BLaER1 treated with 17β-estradiol and CSF1 and Interleukin-3, amounts not matched to agents 10 nM and 100 nM (cell line): ENCODE measurements at regions not wholly inside any gene's neighbourhood (a gene's known extent, or its start where the extent isn't known, plus 50 kb on each side); places are given as distances from the start of the nearest gene placed in this dataset.

Experiments
- H3K27ac ChIP-seq, 11 experiments: shearing (Covaris generic); formaldehyde crosslinking; 2 replicates each; pipeline ENCODE4 v1.8.1; 2022
- H3K27me3 ChIP-seq, 11 experiments: shearing (Covaris generic); formaldehyde crosslinking; 2 replicates each; pipeline ENCODE4 v1.8.1; 2022
- H3K36me3 ChIP-seq, 11 experiments: shearing (Covaris generic); formaldehyde crosslinking; 2 replicates each; pipeline ENCODE4 v1.8.1; 2022
- H3K4me1 ChIP-seq, 10 experiments: shearing (Covaris generic); formaldehyde crosslinking; 2 replicates each; pipeline ENCODE4 v1.8.1; 2022
- H3K4me2 ChIP-seq, 11 experiments: shearing (Covaris generic); formaldehyde crosslinking; 2 replicates each; pipeline ENCODE4 v1.8.1; 2022
- H3K4me3 ChIP-seq, 10 experiments: shearing (Covaris generic); formaldehyde crosslinking; 2 replicates each; pipeline ENCODE4 v1.8.1; 2022
- H3K9ac ChIP-seq, 11 experiments: shearing (Covaris generic); formaldehyde crosslinking; 2 replicates each; pipeline ENCODE4 v1.8.1; 2022
- H3K9me3 ChIP-seq, 11 experiments: shearing (Covaris generic); formaldehyde crosslinking; replicated peaks in 1 of 11; 2 replicates each; pipeline ENCODE4 v1.8.1; 2022
- H4K20me1 ChIP-seq, 11 experiments: shearing (Covaris generic); formaldehyde crosslinking; 2 replicates each; pipeline ENCODE4 v1.8.1; 2022
- Cebpa-rat ChIP-seq, 11 experiments: shearing (Covaris generic); IDR thresholded peaks; 2 replicates each; pipeline ENCODE4 v1.8.1; 2022

DNA sequence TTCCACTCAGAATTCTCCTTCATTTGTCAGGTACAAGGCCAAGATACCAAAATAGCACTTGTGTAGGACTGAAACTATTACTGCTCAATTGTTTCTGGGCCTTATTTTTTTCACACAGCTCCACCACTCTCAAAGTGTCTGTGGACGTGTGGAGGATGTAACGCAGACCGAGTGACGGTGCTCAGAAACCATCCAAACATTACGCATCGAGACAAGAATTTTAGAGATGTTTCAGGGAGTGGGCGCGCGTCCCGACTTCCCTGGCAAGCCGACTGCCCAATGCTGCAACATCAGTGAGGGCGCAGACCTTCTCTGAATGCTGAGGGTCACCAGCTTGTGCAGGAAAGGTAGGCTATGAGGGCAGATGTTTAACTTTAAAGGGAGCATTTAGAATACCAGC, 108.4 kb downstream of the GATA6 start:
- Histone ChIP-seq H3K4me2 (no peak overlapping the region), H3K27ac (no peak overlapping the region), H3K4me3 (no peak overlapping the region), H4K20me1 (no peaks in the 10 kb centered on the region), H3K27me3 (no peaks in the 10 kb centered on the region), H3K36me3 (no peaks in the 10 kb centered on the region), H3K9me3 (peaks cover 0 to 6% (median 0%) of the 10 kb centered on the region in 11 experiments; a peak in 1 of 22 replicates), H3K4me1 (peaks cover 0 to 14% (median 6%) of the 10 kb centered on the region in 10 experiments; a peak in 12 of 20 replicates), H3K9ac (no peak overlapping the region)
- TF ChIP-seq Cebpa-rat (IDR thresholded peaks at IDR 0.05), result no peak

DNA sequence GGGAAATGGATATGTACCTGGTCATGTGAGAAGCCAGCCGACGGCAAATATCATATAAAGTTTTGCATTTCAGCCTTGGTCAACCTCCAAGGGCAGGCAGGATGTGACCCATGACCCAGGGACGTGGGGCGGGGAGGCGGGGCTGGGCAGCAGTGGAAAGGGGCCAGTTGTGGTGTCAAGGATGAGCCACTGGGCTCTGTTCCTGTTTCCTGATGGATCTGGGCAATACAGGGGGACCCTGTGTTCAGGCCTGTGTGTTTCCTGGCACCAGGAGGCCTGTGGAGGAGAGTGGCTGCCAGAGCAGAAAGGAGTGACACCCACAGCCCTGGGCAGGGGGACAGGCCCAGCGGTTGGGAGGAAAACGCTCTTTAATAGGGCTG, 106.9 kb downstream of the GATA6 start:
- no peak overlapping the region for H3K4me2 ChIP-seq
- no peaks in the 10 kb centered on the region; a peak in 1 of 20 replicates for H3K4me1 ChIP-seq
- no peaks in the 10 kb centered on the region for H3K27me3 ChIP-seq
- H4K20me1 ChIP-seq, result no peaks in the 10 kb centered on the region
- TF ChIP-seq Cebpa-rat (IDR thresholded peaks at IDR 0.05), result no peak
- H3K9me3 ChIP-seq, result no peaks in the 10 kb centered on the region
- no peak overlapping the region for H3K4me3 ChIP-seq
- H3K9ac ChIP-seq, result no peak overlapping the region
- H3K27ac ChIP-seq, result no peak overlapping the region
- H3K36me3 ChIP-seq, result no peaks in the 10 kb centered on the region

DNA sequence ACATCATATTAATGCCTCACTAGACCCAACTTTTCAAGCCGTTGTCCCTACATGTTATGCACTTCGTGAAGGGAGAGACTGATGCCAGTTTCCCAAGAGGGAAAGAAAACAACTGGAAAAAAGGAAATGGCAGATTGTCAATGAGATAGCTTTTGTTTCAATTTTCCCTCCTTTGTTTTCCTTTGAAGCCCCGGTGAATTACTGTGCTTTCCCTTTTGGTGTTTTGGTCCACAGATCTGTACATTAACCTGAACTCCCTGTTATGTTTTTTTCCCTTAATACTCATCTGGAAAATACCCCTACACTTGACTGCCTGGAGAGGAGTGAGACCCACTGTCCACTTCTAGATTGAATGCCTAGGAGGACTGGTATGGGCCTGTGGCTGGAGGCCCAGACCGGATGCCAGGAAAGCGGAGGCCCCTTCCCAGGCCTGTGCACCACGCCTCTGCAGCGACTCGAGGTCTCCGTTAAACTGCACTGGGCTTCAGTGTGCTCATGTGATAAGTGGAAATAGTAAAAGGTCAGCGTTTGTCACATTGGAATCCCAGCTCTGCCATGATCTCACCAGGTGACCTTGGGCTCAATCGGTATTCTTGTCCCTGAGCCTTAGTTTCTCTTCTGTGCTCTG, 106.4 kb downstream of the GATA6 start:
- Histone ChIP-seq H3K4me1 (no peaks in the 10 kb centered on the region), H3K4me3 (no peak overlapping the region), H4K20me1 (no peaks in the 10 kb centered on the region), H3K27me3 (no peaks in the 10 kb centered on the region), H3K9me3 (no peaks in the 10 kb centered on the region), H3K9ac (no peak overlapping the region), H3K36me3 (no peaks in the 10 kb centered on the region), H3K4me2 (no peak overlapping the region), H3K27ac (no peak overlapping the region)
- no peak for TF ChIP-seq Cebpa-rat (IDR thresholded peaks at IDR 0.05)

DNA sequence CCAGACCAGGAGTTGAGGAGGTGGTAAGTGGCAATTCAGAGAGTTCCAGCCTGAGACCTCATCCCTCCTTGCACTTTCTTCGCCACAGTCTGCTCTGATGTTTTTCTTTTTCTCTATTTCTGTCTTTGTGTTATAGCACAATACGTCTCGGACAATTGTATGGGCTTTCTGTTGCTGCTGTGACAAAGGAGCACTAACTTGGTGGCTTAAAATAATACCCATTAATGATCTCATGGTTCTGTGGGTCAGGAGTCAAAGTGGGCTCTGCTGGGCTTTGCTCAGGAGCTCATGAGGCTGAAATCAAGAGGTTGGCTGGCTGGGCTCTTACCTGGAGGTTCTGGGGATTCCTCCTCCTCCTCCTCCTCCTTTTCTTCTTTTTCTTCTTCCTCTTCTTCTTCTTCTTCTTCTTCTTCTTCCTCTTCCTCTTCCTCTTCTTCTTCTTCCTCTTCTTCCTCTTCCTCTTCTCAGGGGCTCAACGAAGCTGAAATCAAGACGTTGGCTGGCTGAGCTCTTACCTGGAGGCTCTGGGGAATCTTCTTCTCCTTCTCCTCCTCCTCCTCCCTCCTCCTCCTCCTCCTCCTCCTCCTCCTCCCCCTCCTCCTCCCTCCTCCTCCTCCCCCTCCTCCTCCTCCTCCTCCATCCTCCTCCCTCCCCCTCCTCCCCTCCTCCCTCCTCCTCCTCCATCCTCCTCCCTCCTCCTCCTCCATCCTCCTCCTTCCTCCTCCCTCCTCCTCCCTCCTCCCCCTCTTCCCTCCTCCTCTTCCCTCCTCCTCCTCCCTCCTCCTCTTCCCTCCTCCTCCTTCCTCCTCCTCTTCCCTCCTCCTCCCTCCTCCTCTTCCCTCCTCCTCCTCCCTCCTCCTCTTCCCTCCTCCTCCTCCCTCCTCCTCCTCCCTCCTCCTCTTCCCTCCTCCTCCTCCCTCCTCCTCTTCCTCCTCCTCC, 104.0 kb downstream of the GATA6 start:
- Histone ChIP-seq H3K4me1 (no peaks in the 10 kb centered on the region), H3K27ac (no peak overlapping the region), H3K27me3 (no peaks in the 10 kb centered on the region), H4K20me1 (no peaks in the 10 kb centered on the region), H3K9ac (no peak overlapping the region), H3K4me2 (no peak overlapping the region), H3K9me3 (no peaks in the 10 kb centered on the region), H3K4me3 (no peak overlapping the region), H3K36me3 (no peaks in the 10 kb centered on the region)
- no peak for TF ChIP-seq Cebpa-rat (IDR thresholded peaks at IDR 0.05)

DNA sequence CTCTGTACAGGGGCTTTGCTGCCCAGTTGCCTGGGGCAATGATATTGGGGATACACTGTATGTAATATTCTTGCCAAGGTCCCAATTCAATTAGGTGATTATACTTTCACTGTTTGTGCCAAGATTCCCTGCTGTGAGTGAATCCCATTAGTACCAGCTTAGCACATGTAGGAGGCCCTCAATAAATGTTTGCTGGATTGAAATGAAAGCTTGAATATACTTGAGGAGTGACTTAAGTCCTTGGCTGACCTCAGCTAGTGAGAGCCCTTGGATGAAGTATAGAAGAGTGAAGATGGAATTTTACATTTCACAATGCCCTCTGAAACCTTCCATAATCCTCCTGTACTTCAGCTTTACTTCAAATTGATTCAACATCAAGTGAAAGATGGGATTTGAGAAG, 102.9 kb downstream of the GATA6 start:
- no peak overlapping the region for H3K9ac ChIP-seq
- no peaks in the 10 kb centered on the region for H3K27me3 ChIP-seq
- no peaks in the 10 kb centered on the region for H3K36me3 ChIP-seq
- no peak overlapping the region for H3K4me2 ChIP-seq
- H3K4me3 ChIP-seq, result no peak overlapping the region
- H3K9me3 ChIP-seq, result no peaks in the 10 kb centered on the region
- no peak overlapping the region for H3K27ac ChIP-seq
- H4K20me1 ChIP-seq, result no peaks in the 10 kb centered on the region
- no peaks in the 10 kb centered on the region for H3K4me1 ChIP-seq
- TF ChIP-seq Cebpa-rat (IDR thresholded peaks at IDR 0.05), result no peak

DNA sequence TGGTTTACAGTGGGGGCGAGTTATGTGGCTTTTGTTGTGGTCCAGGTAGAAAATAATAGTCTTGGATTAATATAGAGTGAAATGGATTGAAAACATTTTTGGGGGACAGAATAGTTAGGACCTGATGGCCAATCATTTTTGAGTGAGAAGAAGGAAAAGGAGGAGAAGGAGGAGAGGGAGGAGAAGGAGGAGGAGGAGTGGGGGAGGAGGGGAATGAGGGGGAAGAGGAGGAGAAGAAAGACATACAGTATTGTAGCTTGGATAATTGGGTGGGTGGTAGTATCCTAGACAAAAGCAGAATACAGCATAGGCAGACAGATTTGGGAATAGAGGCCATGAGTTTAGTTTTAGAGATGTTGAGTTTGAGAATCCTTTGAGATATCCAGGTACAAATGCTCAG, 101.6 kb downstream of the GATA6 start:
- Histone ChIP-seq H3K9ac (no peak overlapping the region), H3K27me3 (no peaks in the 10 kb centered on the region), H3K27ac (no peak overlapping the region), H3K36me3 (no peaks in the 10 kb centered on the region), H3K9me3 (no peaks in the 10 kb centered on the region), H3K4me2 (no peak overlapping the region), H3K4me3 (no peak overlapping the region), H4K20me1 (no peaks in the 10 kb centered on the region), H3K4me1 (no peaks in the 10 kb centered on the region)
- TF ChIP-seq Cebpa-rat (IDR thresholded peaks at IDR 0.05), result no peak

DNA sequence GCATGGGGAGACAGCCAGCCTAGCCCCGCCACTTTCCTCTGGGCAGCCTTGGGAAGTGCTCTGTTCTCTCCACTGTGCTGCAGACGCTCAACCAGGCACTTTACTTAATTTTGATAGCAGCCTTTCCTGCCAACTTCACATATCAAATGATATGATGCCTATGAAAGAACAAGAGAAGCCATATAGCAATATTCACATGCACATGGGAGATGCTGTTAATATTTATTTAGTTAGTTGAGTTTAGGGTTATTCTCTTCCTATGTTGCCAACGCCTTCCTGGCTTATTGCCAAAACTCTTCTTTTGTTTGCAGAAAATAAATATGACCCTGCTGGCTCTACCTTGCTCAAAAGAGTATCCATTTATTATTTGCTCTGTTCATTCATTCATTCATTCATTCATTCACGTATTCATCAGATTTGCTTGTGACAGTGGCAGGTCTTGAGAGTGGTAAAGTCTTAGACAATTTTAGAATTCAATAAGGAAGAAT, 99.3 kb downstream of the GATA6 start:
- H3K9me3 ChIP-seq, result no peaks in the 10 kb centered on the region
- H3K27ac ChIP-seq, result no peak overlapping the region
- no peaks in the 10 kb centered on the region for H3K27me3 ChIP-seq
- no peaks in the 10 kb centered on the region for H4K20me1 ChIP-seq
- no peak overlapping the region for H3K4me2 ChIP-seq
- no peak for TF ChIP-seq Cebpa-rat (IDR thresholded peaks at IDR 0.05)
- H3K4me1 ChIP-seq, result peaks cover 0 to 3% (median 0%) of the 10 kb centered on the region in 10 experiments; a peak in 1 of 20 replicates
- H3K9ac ChIP-seq, result no peak overlapping the region
- no peaks in the 10 kb centered on the region for H3K36me3 ChIP-seq
- no peak overlapping the region for H3K4me3 ChIP-seq

DNA sequence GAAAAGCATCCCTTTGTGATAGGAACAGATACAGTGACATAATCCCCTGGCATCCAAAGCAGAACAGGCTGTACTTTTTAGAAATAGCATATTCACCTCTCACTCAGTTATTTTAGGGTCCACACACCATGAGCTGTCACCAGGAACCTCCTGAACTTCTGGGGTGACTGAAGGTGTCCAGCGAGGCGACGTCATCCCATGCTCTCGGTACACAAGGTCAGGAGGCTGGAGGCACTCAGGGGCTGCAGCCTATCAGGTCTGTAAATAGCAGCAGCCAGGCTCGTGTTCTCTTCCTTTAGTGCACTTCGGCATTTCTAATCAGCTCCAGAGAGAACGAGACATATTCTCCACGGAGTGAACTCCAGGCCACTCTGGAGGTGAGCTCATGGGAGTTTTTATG, 98.3 kb downstream of the GATA6 start:
- TF ChIP-seq Cebpa-rat (IDR thresholded peaks at IDR 0.05), result no peak
- H3K27me3 ChIP-seq, result no peaks in the 10 kb centered on the region
- no peaks in the 10 kb centered on the region for H3K36me3 ChIP-seq
- peaks cover 0 to 3% (median 0%) of the 10 kb centered on the region in 10 experiments; a peak in 1 of 20 replicates for H3K4me1 ChIP-seq
- H3K9me3 ChIP-seq, result no peaks in the 10 kb centered on the region
- no peak overlapping the region for H3K9ac ChIP-seq
- H4K20me1 ChIP-seq, result no peaks in the 10 kb centered on the region
- H3K4me3 ChIP-seq, result no peak overlapping the region
- no peak overlapping the region for H3K27ac ChIP-seq
- H3K4me2 ChIP-seq, result no peak overlapping the region

DNA sequence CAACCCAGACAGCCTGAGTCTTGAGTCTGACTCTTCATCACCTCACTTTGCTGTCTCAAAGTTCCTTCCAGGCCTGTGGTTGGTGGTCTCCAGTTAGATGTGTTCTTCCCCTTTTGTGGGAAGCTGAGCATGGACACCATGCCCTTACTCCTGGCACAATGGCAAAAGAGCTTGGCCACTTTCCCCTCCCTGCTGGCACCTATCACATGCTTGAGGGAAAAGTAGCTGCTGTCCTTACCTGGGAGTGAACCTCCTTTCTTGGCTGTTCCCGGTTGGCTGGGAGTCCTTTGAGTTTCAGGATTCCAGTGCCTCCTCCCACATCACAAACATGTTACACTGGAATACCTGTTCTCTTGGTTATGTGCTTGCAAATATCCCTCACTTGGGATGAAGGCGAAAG, 97.8 kb downstream of the GATA6 start:
- TF ChIP-seq Cebpa-rat (IDR thresholded peaks at IDR 0.05), result no peak
- H3K27ac ChIP-seq, result no peak overlapping the region
- H3K4me1 ChIP-seq, result peaks cover 0 to 3% (median 0%) of the 10 kb centered on the region in 10 experiments; a peak in 1 of 20 replicates
- no peak overlapping the region for H3K4me3 ChIP-seq
- H3K9me3 ChIP-seq, result no peaks in the 10 kb centered on the region
- H3K27me3 ChIP-seq, result no peaks in the 10 kb centered on the region
- H4K20me1 ChIP-seq, result no peaks in the 10 kb centered on the region
- no peaks in the 10 kb centered on the region for H3K36me3 ChIP-seq
- no peak overlapping the region for H3K4me2 ChIP-seq
- H3K9ac ChIP-seq, result no peak overlapping the region
